ENCODE measurements at regions not wholly inside any gene's neighbourhood (a gene's known extent, or its start where the extent isn't known, plus 50 kb on each side); places are given as distances from the start of the nearest gene placed in this dataset.

GRCh38 chr11:45754741-45755140, 50.2 kb upstream of the SLC35C1 start:
- Histone ChIP-seq H3K27me3 (peaks cover 33% of the 10 kb centered on the region), H3K9me3 (no peaks in the 10 kb centered on the region), H3K36me3 (no peaks in the 10 kb centered on the region), H3K27ac (no peak overlapping the region), H3K4me3 (no peak overlapping the region), H3K4me1 (peaks cover 13% of the 10 kb centered on the region)
- no peak for TF ChIP-seq EP300 (IDR thresholded peaks at IDR 0.05)
- no peak for TF ChIP-seq POLR2A (IDR thresholded peaks at IDR 0.05)
- no peak for TF ChIP-seq POLR2AphosphoS5 (IDR thresholded peaks at IDR 0.05)
- TF ChIP-seq, protein P1, sequence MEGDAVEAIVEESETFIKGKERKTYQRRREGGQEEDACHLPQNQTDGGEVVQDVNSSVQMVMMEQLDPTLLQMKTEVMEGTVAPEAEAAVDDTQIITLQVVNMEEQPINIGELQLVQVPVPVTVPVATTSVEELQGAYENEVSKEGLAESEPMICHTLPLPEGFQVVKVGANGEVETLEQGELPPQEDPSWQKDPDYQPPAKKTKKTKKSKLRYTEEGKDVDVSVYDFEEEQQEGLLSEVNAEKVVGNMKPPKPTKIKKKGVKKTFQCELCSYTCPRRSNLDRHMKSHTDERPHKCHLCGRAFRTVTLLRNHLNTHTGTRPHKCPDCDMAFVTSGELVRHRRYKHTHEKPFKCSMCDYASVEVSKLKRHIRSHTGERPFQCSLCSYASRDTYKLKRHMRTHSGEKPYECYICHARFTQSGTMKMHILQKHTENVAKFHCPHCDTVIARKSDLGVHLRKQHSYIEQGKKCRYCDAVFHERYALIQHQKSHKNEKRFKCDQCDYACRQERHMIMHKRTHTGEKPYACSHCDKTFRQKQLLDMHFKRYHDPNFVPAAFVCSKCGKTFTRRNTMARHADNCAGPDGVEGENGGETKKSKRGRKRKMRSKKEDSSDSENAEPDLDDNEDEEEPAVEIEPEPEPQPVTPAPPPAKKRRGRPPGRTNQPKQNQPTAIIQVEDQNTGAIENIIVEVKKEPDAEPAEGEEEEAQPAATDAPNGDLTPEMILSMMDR (IDR thresholded peaks at IDR 0.05): no peak
- DNase-seq (ENCODE audit: low spot score in 2 of 2): no peak
- WGBS: 43% methylated on average over 7 of the region's 7 CpGs

DNA sequence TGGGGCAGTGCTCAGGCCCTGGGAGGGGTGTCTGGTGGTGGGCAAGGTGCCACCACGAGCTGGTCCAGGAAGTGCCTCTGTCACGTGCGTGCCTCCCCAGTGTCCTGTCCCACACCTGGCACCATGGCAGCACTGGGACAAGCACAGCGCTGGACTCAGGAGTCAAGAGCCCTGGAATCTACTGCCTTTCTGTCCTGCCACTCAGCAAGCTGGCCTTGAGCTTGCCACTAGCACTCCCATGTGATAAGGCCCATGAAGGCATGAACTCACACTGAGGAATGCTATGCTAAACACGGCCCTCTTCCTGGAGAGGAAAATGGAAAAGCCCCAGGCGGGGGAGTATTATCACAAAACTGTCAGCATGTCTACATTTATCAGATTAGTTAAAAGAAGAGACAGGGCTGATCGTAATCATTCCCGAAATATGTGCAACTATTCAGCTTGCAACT, 50.7 kb upstream of the SLC35C1 start:
- TF ChIP-seq, protein P1 (IDR thresholded peaks at IDR 0.05): no peak
- TF ChIP-seq EP300 (IDR thresholded peaks at IDR 0.05) (no peak), POLR2AphosphoS5 (IDR thresholded peaks at IDR 0.05) (no peak), POLR2A (IDR thresholded peaks at IDR 0.05) (no peak)
- WGBS: 39% methylated on average over 4 of the region's 8 CpGs
- no peaks in the 10 kb centered on the region for H3K36me3 ChIP-seq
- DNase-seq (ENCODE audit: low spot score in 2 of 2): no peak
- H3K4me1 ChIP-seq: peaks cover 13% of the 10 kb centered on the region
- peaks cover 33% of the 10 kb centered on the region for H3K27me3 ChIP-seq
- no peak overlapping the region for H3K27ac ChIP-seq
- H3K4me3 ChIP-seq: no peak overlapping the region
- H3K9me3 ChIP-seq: no peaks in the 10 kb centered on the region

- no peak for DNase-seq (ENCODE audit: low spot score in 2 of 2)
- peaks cover 13% of the 10 kb centered on the region for H3K4me1 ChIP-seq
- no peak overlapping the region for H3K4me3 ChIP-seq
- H3K27me3 ChIP-seq: peaks cover 33% of the 10 kb centered on the region
- TF ChIP-seq POLR2A (IDR thresholded peaks at IDR 0.05): no peak
- no peak for TF ChIP-seq EP300 (IDR thresholded peaks at IDR 0.05)
- TF ChIP-seq, protein P1 (IDR thresholded peaks at IDR 0.05): no peak
- TF ChIP-seq POLR2AphosphoS5 (IDR thresholded peaks at IDR 0.05): no peak
- H3K36me3 ChIP-seq: no peaks in the 10 kb centered on the region
- 93% methylated on average over 11 of the region's 11 CpGs for WGBS
- no peak overlapping the region for H3K27ac ChIP-seq
- no peaks in the 10 kb centered on the region for H3K9me3 ChIP-seq
These were observed 52.8 kb upstream of the SLC35C1 start for GRCh38 chr11:45752106-45752505.

DNA sequence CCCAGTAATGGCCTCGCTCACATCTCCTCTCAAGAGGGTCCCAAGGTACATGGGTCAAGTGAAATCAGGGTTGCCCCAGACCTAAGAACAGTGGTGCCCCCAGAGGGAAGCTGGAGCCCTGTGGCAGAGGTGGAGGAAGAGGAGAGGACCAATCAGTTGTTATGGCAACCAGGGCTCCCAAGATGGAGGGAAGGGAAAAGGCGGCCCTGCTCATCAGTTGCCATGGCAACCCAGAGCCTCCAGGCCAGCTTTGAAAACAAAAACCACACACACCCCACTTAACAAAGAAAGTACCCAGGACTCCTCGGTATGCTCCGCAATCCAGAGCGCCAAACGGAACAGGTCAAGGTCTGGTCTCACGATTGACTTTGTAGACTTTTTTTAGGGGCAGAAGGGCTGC, 53.5 kb upstream of the SLC35C1 start:
- no peak for DNase-seq (ENCODE audit: low spot score in 2 of 2)
- Histone ChIP-seq H3K4me3 (no peak overlapping the region), H3K9me3 (no peaks in the 10 kb centered on the region), H3K27ac (no peak overlapping the region), H3K36me3 (no peaks in the 10 kb centered on the region), H3K27me3 (peaks cover 29% of the 10 kb centered on the region), H3K4me1 (peaks cover 13% of the 10 kb centered on the region)
- WGBS: 49% methylated on average over 7 of the region's 7 CpGs
- TF ChIP-seq, protein P1 (IDR thresholded peaks at IDR 0.05): no peak
- no peak for TF ChIP-seq POLR2AphosphoS5 (IDR thresholded peaks at IDR 0.05)

DNA sequence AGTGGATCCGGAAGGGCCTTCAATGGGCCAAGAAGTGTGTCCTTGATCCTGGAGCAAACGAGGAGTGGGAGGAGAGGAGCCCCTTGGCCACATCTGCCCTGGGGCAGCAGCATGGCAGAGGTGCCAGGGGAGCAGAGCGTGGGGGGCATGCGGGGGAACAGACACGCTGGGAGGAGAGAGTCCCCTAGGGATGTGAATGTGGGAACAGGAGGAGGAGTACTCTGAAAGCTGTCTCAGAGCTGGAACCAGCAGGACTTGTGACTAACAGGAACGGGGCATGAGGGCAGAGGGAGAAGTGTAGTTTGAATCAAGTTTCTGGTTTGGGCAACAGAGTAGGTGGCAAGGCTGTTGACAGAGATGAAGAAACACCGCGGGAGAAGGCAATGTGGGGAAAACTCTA, 54.5 kb upstream of the SLC35C1 start:
- Histone ChIP-seq H3K9me3 (no peaks in the 10 kb centered on the region), H3K4me1 (peaks cover 7% of the 10 kb centered on the region), H3K4me3 (no peak overlapping the region), H3K27me3 (peaks cover 20% of the 10 kb centered on the region), H3K36me3 (no peaks in the 10 kb centered on the region), H3K27ac (no peak overlapping the region)
- no peak for TF ChIP-seq POLR2AphosphoS5 (IDR thresholded peaks at IDR 0.05)
- TF ChIP-seq EP300 (IDR thresholded peaks at IDR 0.05): no peak
- TF ChIP-seq, protein P1 (IDR thresholded peaks at IDR 0.05): no peak
- DNase-seq (ENCODE audit: low spot score in 2 of 2): no peak
- WGBS: 68% methylated on average over 8 of the region's 8 CpGs
